Astrocyte of the hippocampus (primary cell): ENCODE measurements at regions not wholly inside any gene's neighbourhood (a gene's known extent, or its start where the extent isn't known, plus 50 kb on each side); places are given as distances from the start of the nearest gene placed in this dataset.

Source experiments
- DNase-seq: peaks from one replicate; pipeline ENCODE4 v3.0.0; 2011; ENCODE audit warnings: low read depth, low spot score

DNA sequence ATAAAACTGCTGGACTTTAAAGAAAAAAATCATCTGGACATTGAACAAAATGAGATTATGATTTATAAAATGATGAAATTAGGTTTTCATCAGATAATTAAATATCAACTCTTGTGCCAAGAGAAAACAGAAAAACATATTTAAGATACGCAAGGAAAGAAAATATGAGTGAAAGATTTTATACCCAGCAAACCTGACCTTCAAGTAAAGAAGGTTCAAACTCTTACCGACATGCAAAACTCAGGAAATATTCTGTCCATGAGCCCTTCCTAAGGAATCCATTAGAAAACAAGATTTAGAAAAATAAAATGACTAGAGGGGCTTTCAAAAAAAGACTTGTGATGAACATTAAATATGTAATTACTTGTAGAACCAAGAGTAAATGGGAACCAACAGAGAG lies 257.2 kb upstream of the ARID1B start:
- no peak for DNase-seq

DNA sequence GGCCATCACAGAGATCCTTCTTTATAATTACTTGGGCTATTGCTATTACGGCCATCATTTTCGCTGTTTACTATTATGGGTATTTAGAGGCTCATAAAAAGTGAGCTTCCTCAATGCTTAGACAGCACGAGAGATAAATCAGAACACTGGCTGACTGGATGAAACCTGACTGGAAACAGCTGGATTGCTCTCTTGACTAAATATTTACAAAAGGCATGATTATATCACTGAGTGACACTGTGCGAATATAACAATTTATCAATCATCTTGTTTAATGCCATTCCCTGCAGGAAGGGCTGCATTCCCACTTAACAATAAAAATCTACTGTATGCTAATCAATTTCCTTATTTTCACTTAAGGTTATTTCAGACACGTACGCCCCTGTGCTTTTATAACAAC lies 260.1 kb upstream of the ARID1B start:
- no peak for DNase-seq

DNA sequence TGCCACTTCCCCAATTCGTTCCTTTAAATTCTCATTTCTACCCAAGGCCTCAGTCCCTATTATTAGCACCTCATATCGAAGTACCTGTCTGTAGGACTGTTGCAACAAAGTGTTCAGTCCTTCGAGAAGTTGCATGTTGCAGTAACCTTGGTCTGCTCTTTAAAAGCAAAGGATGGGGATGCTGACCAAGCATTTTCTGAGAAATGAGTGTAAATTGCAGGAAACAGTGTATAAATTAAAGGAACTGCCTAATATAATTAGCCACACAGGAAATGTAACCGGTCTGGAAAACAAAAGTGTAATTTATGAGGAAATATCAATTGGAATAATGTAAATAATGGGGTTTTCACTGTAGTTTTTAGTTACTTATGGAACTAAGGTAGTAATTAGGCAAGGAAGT lies 261.9 kb upstream of the ARID1B start:
- no peak for DNase-seq

DNA sequence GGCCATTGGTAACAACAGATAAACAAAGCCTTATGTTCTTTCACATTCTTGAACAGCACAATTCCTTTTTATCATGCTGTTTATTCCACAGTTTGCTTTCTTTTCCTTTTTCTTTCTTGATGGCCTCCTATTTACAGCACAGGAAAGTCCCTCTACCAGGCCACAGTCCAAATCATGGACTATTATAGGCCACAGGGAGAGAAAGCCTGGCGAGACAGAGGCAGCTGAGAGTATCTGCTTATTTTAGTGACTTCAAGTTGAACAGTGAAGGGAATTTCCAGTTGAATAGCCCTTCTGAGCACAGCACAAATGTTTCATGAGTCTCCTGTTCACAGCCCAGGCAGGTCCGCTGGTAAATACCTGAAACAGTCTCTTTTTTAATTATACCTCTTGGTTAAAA lies 263.7 kb upstream of the ARID1B start:
- no peak for DNase-seq

DNA sequence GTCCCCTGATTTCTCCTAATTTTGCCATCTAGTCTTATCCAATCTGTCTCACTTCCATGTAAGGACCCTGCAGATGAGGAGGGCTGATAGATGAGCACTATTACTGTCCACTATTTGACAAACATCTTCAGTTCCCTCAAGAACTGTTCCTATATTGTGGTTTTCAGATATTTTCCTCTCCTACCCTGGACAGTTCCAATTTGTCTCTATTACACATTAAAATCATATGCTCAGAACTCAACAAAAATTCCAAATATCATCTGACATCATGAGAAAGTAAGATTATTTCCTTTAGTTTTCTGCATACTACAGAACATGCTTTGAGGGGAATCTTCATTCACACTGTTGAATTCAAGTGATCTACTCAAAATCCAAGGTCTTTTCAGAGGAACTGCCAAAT lies 265.6 kb upstream of the ARID1B start:
- DNase-seq: no peak

DNA sequence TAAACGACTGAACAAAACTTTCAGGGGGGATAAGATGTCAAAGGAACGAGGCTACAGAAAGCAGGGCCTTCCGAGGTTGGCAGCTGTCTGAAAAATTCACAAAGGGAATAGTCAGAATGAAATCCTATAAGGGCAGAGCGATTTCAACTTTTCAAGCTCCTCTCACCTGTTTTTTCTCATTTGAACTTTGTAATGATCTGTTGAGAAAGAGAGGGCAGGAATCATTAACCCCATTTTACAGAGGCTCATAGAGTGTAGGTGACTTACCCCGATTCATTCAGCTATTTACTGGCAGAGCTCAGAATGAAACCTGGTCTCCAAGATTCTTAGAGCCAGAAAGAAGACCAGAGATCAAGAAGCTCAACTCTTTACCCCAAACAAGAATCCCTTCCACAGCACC lies 266.1 kb upstream of the ARID1B start:
- no peak for DNase-seq

DNA sequence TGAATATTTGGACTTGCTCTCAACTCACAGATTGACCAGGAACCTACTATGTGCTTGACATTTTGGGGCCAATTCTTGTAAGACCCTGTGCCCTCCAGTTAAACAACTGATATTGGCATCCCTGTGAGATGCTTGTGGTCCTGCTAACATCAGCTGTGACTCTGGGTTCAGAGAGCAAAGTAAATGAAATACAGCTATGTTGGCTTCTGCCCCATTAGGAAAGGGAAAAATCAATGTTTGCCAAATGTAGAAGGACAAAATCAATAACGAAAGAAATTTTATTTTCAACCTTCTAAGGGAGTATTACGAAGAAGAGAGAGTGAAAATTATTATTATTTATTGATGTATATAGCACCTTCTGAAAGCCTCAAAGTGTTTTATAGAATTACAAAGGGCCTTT lies 266.9 kb upstream of the ARID1B start:
- no peak for DNase-seq

GRCh38 chr6:156509496-156509895 lies 267.7 kb upstream of the ARID1B start:
- no peak for DNase-seq

- no peak for DNase-seq
Measured at GRCh38 chr6:156508923-156509322, 268.3 kb upstream of the ARID1B start.

DNA sequence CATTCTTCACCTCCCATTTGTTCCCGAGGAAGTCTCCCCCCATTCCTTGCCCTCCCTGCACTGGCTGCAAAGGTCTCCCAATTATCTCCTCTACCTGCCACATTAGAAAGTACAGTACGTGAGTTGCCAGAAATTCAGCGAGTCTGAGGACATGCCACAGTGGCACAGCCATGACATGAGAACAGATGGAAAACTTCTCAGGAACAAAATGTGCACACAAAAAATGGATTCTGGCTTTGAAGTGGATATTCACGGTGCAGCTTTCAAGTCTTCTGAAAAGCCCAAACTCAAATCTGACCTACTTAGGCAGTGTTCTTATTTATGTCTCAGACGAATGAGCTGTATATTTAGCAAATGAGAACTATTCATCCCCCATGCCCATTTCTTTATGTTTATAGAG lies 269.1 kb upstream of the ARID1B start:
- DNase-seq: no peak

DNA sequence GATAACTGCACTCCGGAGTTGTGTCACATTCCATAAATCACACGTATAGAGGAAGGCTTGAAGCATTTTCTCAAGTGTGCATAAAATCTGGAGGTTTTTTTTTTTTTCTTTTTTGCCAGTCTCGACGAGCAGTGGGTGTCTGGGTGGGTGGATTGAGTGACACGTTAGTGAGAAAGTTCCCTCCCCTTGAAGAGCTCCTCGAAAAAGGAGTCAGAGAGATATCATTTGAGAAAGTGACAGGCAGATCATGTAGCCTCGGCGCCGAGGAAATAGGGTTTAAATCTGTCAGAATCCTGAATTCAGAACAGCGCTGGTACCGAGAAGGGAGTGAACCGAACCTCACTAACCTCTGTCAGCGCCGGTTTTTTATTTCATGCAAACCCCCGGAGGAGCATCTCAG lies 269.5 kb upstream of the ARID1B start:
- DNase-seq: no peak

DNA sequence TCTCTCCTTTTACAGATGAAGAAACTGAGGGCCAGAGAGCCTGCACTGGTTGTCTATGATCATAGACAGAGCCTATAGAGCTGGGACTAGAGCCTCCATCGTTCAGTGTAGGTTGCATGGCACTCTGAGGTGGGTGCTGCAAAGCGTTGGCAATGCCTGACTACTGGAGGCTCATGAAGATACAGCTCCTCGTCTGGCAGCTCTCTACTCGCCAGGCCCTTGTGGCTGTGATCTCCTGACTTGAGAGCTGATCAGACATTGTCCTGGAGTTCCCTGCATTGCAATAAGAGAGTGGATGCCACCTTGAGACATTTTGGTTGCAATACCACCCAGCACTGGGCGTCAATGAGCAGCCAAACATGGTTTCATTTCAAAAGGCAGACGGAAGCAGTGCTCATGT lies 270.1 kb upstream of the ARID1B start:
- DNase-seq: no peak

DNA sequence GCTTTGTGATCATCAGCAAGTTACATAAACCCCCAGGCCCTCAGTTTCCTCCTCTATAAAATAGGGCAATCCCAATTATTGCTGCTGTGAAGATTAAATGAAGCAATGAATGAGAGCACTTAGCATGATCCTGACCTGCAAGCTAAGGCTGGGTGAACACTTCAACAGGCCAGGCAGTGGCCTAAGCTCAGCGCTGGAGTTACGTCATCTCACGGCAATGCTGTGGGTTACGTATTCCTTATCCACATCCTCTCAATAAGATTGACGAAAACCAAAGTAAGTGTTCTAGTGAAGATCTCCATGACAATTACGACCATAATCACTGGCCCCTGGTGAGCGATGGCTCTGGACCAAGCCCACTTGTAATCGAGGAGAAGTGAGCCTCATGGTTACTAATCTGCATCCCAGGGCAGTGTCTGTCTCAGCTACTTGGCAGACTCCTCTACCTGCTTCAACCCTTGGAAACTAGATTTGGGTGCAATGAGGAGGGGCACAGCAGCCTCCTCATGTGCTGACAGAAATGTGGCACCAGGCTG lies 274.1 kb upstream of the ARID1B start:
- no peak for DNase-seq

GRCh38 chr6:156497618-156498017 lies 279.6 kb upstream of the ARID1B start:
- DNase-seq: no peak

DNA sequence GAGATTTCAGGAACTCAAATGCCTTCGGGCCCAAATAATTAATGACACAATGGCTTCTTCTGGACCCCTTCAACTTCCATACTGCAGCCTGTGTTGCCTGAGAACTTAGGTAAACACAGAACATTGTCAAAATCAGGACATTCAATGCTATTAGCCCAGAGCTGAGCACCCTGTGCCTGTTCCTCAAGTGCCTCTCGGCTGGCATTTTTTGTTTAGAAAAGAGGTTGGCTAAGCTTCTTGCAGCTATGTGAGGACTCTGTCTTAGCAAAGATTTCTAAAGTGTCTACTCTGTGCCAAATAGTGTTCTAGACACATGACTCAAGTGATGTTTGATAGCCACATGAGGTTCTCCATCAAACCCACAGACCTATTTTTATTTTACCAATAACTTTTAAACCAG lies 289.3 kb upstream of the ARID1B start:
- DNase-seq: no peak

- DNase-seq: no peak
Measured at GRCh38 chr6:156485150-156485549, 292.0 kb upstream of the ARID1B start.

GRCh38 chr6:156474507-156475120 lies 302.6 kb upstream of the ARID1B start:
- no peak for DNase-seq

GRCh38 chr6:156471000-156471399 lies 306.2 kb upstream of the ARID1B start:
- DNase-seq: no peak

- DNase-seq: no peak
Measured at GRCh38 chr6:156464100-156464878, 312.9 kb upstream of the ARID1B start.

DNA sequence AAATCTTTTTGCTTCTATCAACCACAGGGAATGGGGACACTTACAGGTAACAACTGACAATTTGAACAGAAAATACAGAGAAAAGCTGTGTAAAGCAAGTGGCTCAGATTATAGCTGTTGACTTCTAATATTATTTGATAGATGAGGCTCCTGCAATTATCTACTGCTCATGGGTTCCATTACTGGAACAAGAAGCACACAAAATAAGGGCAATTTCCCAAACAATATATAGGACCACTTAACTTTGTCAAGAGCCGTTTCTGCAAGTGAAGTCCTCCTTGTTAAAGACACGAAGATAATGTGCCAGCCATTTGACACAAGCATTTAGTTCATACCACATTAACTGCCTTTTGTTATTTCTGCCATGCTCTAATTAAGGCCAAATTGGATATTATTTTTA lies 315.5 kb upstream of the ARID1B start:
- DNase-seq: no peak

GRCh38 chr6:156457601-156458000 lies 319.6 kb upstream of the ARID1B start:
- DNase-seq: no peak

- DNase-seq: no peak
Measured at GRCh38 chr6:156455847-156456246, 321.3 kb upstream of the ARID1B start.

GRCh38 chr6:156454867-156455266 lies 322.3 kb upstream of the ARID1B start:
- DNase-seq: no peak
